ENCODE measurements at regions not wholly inside any gene's neighbourhood (a gene's known extent, or its start where the extent isn't known, plus 50 kb on each side); places are given as distances from the start of the nearest gene placed in this dataset.

DNA sequence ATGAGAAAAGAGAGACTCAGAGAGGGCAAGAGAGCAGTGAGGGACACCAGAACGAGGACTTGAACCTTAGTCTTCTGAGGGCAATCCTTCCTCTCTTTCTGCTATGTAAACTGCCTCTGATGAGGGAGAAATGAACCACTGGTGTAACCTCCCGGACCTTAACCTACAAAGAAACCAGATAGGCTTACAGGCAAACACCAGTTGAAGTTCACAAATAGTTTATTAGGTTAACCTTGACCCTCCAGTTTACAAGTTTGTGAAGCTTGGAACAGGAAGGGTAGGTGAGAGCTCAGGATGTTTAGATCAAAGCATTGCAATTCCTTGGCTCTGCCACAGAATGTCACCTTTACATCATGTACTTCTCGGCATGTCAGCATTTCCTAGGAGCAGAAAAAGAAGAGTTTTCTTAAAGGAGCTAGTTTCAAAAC is 486.4 kb upstream of the SPRED2 start (continued):
- TF ChIP-seq, protein P1, sequence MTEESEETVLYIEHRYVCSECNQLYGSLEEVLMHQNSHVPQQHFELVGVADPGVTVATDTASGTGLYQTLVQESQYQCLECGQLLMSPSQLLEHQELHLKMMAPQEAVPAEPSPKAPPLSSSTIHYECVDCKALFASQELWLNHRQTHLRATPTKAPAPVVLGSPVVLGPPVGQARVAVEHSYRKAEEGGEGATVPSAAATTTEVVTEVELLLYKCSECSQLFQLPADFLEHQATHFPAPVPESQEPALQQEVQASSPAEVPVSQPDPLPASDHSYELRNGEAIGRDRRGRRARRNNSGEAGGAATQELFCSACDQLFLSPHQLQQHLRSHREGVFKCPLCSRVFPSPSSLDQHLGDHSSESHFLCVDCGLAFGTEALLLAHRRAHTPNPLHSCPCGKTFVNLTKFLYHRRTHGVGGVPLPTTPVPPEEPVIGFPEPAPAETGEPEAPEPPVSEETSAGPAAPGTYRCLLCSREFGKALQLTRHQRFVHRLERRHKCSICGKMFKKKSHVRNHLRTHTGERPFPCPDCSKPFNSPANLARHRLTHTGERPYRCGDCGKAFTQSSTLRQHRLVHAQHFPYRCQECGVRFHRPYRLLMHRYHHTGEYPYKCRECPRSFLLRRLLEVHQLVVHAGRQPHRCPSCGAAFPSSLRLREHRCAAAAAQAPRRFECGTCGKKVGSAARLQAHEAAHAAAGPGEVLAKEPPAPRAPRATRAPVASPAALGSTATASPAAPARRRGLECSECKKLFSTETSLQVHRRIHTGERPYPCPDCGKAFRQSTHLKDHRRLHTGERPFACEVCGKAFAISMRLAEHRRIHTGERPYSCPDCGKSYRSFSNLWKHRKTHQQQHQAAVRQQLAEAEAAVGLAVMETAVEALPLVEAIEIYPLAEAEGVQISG (CRISPR knock-in tag; IDR thresholded peaks at IDR 0.05) = peak; percentile 36; the same call in 1 of the 2 replicates
- TF ChIP-seq, protein P2, sequence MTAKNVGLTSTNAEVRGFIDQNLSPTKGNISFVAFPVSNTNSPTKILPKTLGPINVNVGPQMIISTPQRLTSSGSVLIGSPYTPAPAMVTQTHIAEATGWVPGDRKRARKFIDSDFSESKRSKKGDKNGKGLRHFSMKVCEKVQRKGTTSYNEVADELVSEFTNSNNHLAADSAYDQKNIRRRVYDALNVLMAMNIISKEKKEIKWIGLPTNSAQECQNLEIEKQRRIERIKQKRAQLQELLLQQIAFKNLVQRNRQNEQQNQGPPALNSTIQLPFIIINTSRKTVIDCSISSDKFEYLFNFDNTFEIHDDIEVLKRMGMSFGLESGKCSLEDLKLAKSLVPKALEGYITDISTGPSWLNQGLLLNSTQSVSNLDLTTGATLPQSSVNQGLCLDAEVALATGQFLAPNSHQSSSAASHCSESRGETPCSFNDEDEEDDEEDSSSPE (CRISPR knock-in tag; IDR thresholded peaks at IDR 0.05) = no peak
- TF ChIP-seq PTBP1 (IDR thresholded peaks at IDR 0.05; ENCODE audit: low read depth, low read length, poor library complexity, severe bottlenecking) (no peak), EED (CRISPR knock-in tag; IDR thresholded peaks at IDR 0.05) (no peak), NCOA5 (CRISPR knock-in tag; IDR thresholded peaks at IDR 0.05) (no peak), ZFX (CRISPR knock-in tag; IDR thresholded peaks at IDR 0.05; ENCODE audit: low read depth) (no peak), GLI4 (CRISPR knock-in tag; IDR thresholded peaks at IDR 0.05; ENCODE audit: borderline replicate concordance) (no peak), TCF12 (IDR thresholded peaks at IDR 0.05) (no peak), TCF12 (CRISPR knock-in tag; IDR thresholded peaks at IDR 0.05) (peak; percentile 81; the same call in 1 of the 2 replicates), FOXM1 (CRISPR knock-in tag; IDR thresholded peaks at IDR 0.05) (no peak), YEATS4 (CRISPR knock-in tag; IDR thresholded peaks at IDR 0.05; ENCODE audit: borderline replicate concordance) (no peak), CCDC6 (CRISPR knock-in tag; IDR thresholded peaks at IDR 0.05) (no peak), POLR2AphosphoS2 (IDR thresholded peaks at IDR 0.05; ENCODE audit: low read depth, low read length) (no peak), ATF1 (CRISPR knock-in tag; IDR thresholded peaks at IDR 0.05) (0 out of 2 replicates have a peak, but pooled peaks have one; percentile 33), TAF15 (IDR thresholded peaks at IDR 0.05; ENCODE audit: low read depth, low read length, poor library complexity, severe bottlenecking) (no peak), ZNF839 (CRISPR knock-in tag; IDR thresholded peaks at IDR 0.05; ENCODE audit: borderline replicate concordance) (no peak), REXO4 (CRISPR knock-in tag; IDR thresholded peaks at IDR 0.05; ENCODE audit: borderline replicate concordance) (no peak), FOXC1 (CRISPR knock-in tag; IDR thresholded peaks at IDR 0.05; ENCODE audit: borderline replicate concordance) (no peak), ZNF761 (CRISPR knock-in tag; conservative IDR thresholded peaks at IDR 0.05) (no peak), TBX2 (CRISPR knock-in tag; IDR thresholded peaks at IDR 0.05; ENCODE audit: borderline replicate concordance) (peak; percentile 54; the same call in 1 of the 2 replicates)
- TF ChIP-seq, protein P3, sequence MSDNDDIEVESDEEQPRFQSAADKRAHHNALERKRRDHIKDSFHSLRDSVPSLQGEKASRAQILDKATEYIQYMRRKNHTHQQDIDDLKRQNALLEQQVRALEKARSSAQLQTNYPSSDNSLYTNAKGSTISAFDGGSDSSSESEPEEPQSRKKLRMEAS (IDR thresholded peaks at IDR 0.05) = no peak
- TF ChIP-seq, protein P4, sequence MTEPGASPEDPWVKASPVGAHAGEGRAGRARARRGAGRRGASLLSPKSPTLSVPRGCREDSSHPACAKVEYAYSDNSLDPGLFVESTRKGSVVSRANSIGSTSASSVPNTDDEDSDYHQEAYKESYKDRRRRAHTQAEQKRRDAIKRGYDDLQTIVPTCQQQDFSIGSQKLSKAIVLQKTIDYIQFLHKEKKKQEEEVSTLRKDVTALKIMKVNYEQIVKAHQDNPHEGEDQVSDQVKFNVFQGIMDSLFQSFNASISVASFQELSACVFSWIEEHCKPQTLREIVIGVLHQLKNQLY (CRISPR knock-in tag; IDR thresholded peaks at IDR 0.05) = 0 out of 2 replicates have a peak, but pooled peaks have one; percentile 56
- TF ChIP-seq, protein P5, sequence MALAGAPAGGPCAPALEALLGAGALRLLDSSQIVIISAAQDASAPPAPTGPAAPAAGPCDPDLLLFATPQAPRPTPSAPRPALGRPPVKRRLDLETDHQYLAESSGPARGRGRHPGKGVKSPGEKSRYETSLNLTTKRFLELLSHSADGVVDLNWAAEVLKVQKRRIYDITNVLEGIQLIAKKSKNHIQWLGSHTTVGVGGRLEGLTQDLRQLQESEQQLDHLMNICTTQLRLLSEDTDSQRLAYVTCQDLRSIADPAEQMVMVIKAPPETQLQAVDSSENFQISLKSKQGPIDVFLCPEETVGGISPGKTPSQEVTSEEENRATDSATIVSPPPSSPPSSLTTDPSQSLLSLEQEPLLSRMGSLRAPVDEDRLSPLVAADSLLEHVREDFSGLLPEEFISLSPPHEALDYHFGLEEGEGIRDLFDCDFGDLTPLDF (CRISPR knock-in tag; IDR thresholded peaks at IDR 0.05) = no peak
- TF ChIP-seq, protein P6, sequence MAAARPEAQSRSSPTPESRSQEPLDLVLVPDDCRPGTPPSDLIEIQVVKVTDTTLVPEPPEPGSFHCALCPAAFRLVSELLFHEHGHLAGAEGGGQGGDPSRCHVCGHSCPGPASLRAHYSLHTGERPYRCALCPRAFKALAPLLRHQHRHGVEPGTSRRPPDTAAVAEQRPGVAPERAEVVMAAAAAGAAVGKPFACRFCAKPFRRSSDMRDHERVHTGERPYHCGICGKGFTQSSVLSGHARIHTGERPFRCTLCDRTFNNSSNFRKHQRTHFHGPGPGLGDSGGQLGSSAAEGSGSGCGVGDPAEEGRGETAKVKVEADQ (CRISPR knock-in tag; IDR thresholded peaks at IDR 0.05; ENCODE audit: borderline replicate concordance) = peak; percentile 84; the same call in 1 of the 2 replicates
